WERI-Rb-1 (cell line): ENCODE measurements at regions not wholly inside any gene's neighbourhood (a gene's known extent, or its start where the extent isn't known, plus 50 kb on each side); places are given as distances from the start of the nearest gene placed in this dataset.

Experiments
- DNase-seq: peaks from one replicate; pipeline ENCODE4 v3.0.0-alpha.2; 2020
- H3K27ac ChIP-seq: fragments of 250-450 bp; sonication (Bioruptor Pico); 2 replicates; pipeline ENCODE4 v1.5.1; 2020; ENCODE audit warnings: mild to moderate bottlenecking, moderate library complexity
- H3K27me3 ChIP-seq: fragments of 250-450 bp; sonication (Bioruptor Pico); 2 replicates; pipeline ENCODE4 v1.5.1; 2021; ENCODE audit warnings: mild to moderate bottlenecking, low read depth, moderate library complexity; ENCODE audit not compliant: insufficient read depth, severe bottlenecking
- H3K36me3 ChIP-seq: fragments of 250-450 bp; sonication (Bioruptor Pico); 2 replicates; pipeline ENCODE4 v1.5.1; 2020; ENCODE audit warnings: mild to moderate bottlenecking, moderate library complexity
- H3K4me3 ChIP-seq: 2 replicates; pipeline ENCODE4 v1.5.1; 2011; ENCODE audit warnings: low read depth, mild to moderate bottlenecking, control low read depth, low read length
- H3K9me3 ChIP-seq: fragments of 250-450 bp; sonication (Bioruptor Pico); 2 replicates; pipeline ENCODE4 v1.5.1; 2021; ENCODE audit warnings: mild to moderate bottlenecking, moderate library complexity; ENCODE audit not compliant: severe bottlenecking
- CTCF ChIP-seq: IDR thresholded peaks from 2 replicates; pipeline ENCODE4 v1.5.1; 2011; ENCODE audit warnings: low read depth, mild to moderate bottlenecking, control low read depth, inconsistent platforms, low read length

DNA sequence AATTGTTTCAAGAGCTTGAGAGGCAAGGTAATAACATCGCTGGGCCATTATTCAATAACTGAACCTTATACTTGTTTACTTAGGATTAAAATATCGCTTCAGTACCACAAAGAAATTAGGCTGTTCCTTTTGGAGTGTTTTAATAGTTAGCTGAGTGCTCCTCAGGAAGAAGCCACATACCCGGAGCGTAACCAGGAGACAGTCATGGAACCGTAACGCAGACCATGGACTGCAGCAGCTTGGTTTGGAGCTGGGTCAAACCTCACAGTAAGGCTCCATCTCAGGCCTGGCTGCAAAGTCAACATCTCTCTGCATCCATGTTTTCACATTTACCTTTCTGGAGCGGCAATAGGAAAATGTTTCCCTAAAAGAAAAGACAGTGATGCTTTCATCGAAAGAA, 599.0 kb downstream of the TNS3 start:
- Histone ChIP-seq H3K36me3 (no peaks in the 10 kb centered on the region), H3K27me3 (peaks cover 2% of the 10 kb centered on the region), H3K4me3 (no peak overlapping the region), H3K27ac (no peak overlapping the region), H3K9me3 (no peaks in the 10 kb centered on the region)
- DNase-seq: no peak
- TF ChIP-seq CTCF: no peak

DNA sequence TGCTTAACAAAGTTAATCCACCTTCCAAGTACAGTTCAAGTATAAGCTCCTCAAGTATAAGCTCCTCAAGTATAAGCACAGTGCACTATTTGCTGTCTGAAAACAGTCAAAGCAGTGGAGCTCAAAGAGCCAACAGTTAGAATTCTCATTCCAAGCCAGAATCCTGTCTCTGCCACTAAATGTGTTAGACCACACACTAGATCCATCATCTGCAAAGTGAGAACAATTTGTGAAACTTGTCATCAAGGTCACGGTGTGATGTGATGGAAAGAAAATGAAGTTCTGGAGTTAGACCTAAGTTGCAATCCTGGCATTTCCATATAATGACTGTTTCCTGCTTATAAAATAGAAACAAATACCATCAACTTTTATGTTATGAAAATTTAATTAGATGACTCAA, 602.5 kb downstream of the TNS3 start:
- TF ChIP-seq CTCF: no peak
- no peak overlapping the region for H3K27ac ChIP-seq
- no peaks in the 10 kb centered on the region for H3K9me3 ChIP-seq
- no peak for DNase-seq
- H3K36me3 ChIP-seq: no peaks in the 10 kb centered on the region
- no peak overlapping the region for H3K4me3 ChIP-seq
- H3K27me3 ChIP-seq: no peaks in the 10 kb centered on the region

- Histone ChIP-seq H3K4me3 (no peak overlapping the region), H3K9me3 (no peaks in the 10 kb centered on the region), H3K27ac (no peak overlapping the region), H3K36me3 (no peaks in the 10 kb centered on the region), H3K27me3 (no peaks in the 10 kb centered on the region)
- TF ChIP-seq CTCF: no peak
- DNase-seq: no peak
Measured at GRCh38 chr7:46975493-46975892, 606.4 kb downstream of the TNS3 start.

DNA sequence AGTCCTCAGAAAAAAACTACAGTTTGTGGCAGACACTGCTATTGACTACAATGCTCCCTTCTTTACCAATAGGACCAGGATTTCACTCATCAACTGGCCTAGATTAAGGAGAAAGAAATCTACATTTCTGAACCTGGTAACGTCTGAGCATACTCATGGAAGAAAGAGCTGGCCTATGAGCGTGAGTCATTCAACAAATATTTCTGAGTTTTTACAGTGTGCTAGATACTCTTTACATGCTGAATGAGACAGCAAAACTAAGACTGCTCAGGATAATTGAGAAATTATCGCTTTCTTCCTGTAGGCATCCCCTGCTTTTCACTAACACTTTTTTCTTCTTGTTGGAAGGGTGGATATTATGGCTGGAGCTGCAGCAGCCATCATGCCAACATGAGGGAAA, 609.7 kb downstream of the TNS3 start:
- no peak overlapping the region for H3K27ac ChIP-seq
- no peak overlapping the region for H3K4me3 ChIP-seq
- no peaks in the 10 kb centered on the region for H3K27me3 ChIP-seq
- H3K9me3 ChIP-seq: no peaks in the 10 kb centered on the region
- TF ChIP-seq CTCF: no peak
- H3K36me3 ChIP-seq: no peaks in the 10 kb centered on the region
- DNase-seq: no peak

- Histone ChIP-seq H3K9me3 (no peaks in the 10 kb centered on the region), H3K4me3 (no peak overlapping the region), H3K27me3 (no peaks in the 10 kb centered on the region), H3K36me3 (no peaks in the 10 kb centered on the region), H3K27ac (no peak overlapping the region)
- no peak for DNase-seq
- no peak for TF ChIP-seq CTCF
Measured at GRCh38 chr7:46970476-46970875, 611.4 kb downstream of the TNS3 start.

GRCh38 chr7:46970131-46970430, 611.8 kb downstream of the TNS3 start:
- Histone ChIP-seq H3K36me3 (no peaks in the 10 kb centered on the region), H3K27me3 (no peaks in the 10 kb centered on the region), H3K9me3 (no peaks in the 10 kb centered on the region), H3K4me3 (no peak overlapping the region), H3K27ac (no peak overlapping the region)
- no peak for TF ChIP-seq CTCF
- no peak for DNase-seq
